Left colon (tissue), 2 donors: ENCODE measurements at regions not wholly inside any gene's neighbourhood (a gene's known extent, or its start where the extent isn't known, plus 50 kb on each side); places are given as distances from the start of the nearest gene placed in this dataset.

Source experiments
- ATAC-seq: fragments of 200-7000 bp; cut with Tn5 transposase; one replicate; pipeline ENCODE4 v1.9.1; 2020; ENCODE audit warnings: mild to moderate bottlenecking, moderate library complexity
- DNase-seq, 2 donors: peaks; one replicate each; pipeline ENCODE4 v3.0.0-alpha.2; 2020
- intact Hi-C, 2 donors: fragments of 100-400 bp; cut with DNase I in 1 of 2; cut with micrococcal nuclease in 1 of 2; formaldehyde crosslinking; loops; one replicate each; pipeline versions ENCODE4 v1.11.2 to v1.14.0; 2022; cut with DNase I, micrococcal nuclease
- donor health status: DM: no; HTN: no; CAD: no.
- donor health status: DM: yes; HTN: yes; CAD: no.

DNA sequence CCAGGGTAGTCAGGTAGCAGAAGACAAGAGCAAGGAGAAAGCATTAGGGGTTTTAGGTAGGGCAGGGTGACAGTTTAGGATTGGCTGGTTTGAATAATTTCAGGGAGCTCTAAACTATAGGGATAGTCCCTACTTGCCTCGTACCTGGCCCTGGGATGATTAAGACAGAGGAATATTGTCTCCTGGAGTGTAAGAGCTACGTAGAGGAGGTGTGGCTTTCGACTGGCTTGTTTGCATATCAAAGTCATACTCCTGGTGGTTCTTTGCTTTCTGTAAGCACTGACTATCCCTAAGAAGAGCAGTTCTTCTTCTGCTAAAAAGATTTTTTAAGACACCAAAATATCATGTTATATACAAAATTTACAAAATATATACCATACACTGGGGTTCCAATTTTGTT, 1867.4 kb downstream of the SUCLG1 start:
- intact Hi-C loops: no loop called here
- DNase-seq: no peak
- ATAC-seq: no peak

DNA sequence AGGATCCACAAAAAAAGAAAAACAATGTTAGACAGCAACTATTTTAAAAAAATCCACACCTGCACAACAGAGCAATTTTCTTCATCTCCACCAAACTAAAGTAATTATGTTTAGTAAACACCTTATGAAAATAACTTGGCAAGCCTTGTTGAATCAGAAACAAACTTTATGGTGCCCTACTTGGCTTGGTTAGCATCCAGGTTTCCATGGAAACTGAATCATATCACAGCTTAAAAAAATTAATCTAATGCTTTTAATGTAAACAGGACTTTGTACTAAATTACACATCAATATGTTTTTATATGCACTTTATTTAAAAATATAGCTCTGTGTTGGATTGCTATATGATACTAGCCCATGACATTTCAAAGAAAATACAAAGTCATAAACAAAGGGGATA, 1882.4 kb downstream of the SUCLG1 start:
- no peak for ATAC-seq
- DNase-seq: no peak
- intact Hi-C loops: no loop called here

GRCh38 chr2:82539280-82539621, 1919.8 kb downstream of the SUCLG1 start:
- ATAC-seq: no peak
- no peak for DNase-seq
- intact Hi-C loops: no loop called here

DNA sequence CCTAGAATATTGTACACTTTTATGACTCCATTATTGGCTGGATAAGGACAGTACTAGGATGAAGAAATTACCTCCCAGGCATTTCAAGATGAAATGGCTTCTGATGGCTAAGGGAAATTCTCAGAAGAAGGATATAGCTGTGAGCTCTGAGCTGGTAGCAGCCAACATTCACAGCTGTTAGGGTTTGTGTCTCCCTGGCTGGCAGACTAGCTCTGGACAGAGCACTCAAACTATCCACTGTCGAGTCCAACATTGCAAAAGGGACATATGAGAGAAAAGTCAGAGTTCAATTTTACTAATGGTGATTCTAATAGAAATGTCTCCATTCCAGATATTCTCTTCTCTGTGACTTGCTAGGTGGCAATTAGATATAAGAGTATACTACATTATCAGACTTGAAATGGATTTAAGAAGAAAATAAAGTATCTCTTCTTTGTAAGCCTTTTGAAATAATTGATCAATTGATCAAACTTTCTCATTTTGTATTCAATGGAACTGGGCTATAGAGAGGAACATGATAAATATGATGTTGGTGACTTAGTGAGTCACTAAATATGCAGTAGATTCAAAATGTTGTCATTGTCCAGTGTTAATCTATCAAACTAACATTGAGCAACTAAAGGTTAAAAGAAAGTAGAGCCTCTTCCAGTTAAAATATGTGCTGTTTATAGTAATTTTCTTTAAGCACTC, 1920.3 kb downstream of the SUCLG1 start:
- intact Hi-C loops: no loop called here
- no peak for DNase-seq
- no peak for ATAC-seq

DNA sequence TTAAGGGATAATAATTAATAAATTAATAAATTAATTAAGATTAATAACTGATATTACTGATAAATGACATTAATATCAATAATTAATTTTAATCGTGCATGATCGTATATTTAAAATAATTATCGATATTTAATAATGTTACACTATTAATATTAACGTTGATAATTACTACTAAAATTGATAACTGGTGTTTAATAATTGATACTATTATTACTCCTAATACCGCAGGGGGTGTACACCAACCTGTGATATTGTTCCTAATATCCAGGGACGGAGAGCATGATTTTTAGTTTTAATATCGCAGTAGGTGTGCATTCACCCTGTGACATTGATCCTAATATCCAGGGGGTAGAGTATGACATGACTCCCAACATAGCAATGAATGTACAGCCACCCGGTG, 1930.8 kb downstream of the SUCLG1 start:
- no peak for DNase-seq
- no peak for ATAC-seq
- intact Hi-C loops: no loop called here

- intact Hi-C loops: no loop called here
- no peak for ATAC-seq
- DNase-seq: no peak
Measured at GRCh38 chr2:82527124-82527523, 1932.0 kb downstream of the SUCLG1 start.

- no peak for DNase-seq
- intact Hi-C loops: no loop called here
- no peak for ATAC-seq
Measured at GRCh38 chr2:82526277-82526676, 1932.8 kb downstream of the SUCLG1 start.

- DNase-seq (no peak), ATAC-seq (no peak)
- intact Hi-C loops: no loop called here
Measured at GRCh38 chr2:82525744-82526143, 1933.3 kb downstream of the SUCLG1 start.

- ATAC-seq (no peak), DNase-seq (no peak)
- intact Hi-C loops: no loop called here
Measured at GRCh38 chr2:82524826-82525225, 1934.3 kb downstream of the SUCLG1 start.

GRCh38 chr2:82511894-82512293, 1947.2 kb downstream of the SUCLG1 start:
- intact Hi-C loops: no loop called here
- ATAC-seq (no peak), DNase-seq (no peak)

GRCh38 chr2:82508702-82509101, 1950.4 kb downstream of the SUCLG1 start:
- intact Hi-C loops: no loop called here
- ATAC-seq (no peak), DNase-seq (no peak)

GRCh38 chr2:82507657-82508056, 1951.4 kb downstream of the SUCLG1 start:
- intact Hi-C loops: no loop called here
- no peak for ATAC-seq
- DNase-seq: no peak

DNA sequence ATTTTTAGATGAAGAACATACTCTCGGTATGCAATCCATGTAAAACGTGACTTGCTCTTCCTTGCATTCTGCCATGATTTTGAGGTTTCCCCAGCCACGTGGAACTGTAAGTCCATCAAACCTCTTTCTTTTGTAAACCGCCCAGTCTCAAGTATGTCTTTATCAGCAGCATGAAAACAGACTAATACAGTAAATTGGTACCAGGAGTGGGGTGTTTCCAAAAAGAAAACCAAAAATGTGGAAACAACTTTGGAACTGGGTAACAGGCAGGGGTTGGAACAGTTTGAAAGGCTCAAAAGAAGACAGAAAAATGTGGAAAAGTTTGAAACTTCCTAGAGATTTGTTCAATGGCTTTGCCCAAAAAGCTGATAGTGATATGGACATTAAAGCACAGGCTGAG, 1957.9 kb downstream of the SUCLG1 start:
- intact Hi-C loops: no loop called here
- DNase-seq (no peak), ATAC-seq (no peak)

DNA sequence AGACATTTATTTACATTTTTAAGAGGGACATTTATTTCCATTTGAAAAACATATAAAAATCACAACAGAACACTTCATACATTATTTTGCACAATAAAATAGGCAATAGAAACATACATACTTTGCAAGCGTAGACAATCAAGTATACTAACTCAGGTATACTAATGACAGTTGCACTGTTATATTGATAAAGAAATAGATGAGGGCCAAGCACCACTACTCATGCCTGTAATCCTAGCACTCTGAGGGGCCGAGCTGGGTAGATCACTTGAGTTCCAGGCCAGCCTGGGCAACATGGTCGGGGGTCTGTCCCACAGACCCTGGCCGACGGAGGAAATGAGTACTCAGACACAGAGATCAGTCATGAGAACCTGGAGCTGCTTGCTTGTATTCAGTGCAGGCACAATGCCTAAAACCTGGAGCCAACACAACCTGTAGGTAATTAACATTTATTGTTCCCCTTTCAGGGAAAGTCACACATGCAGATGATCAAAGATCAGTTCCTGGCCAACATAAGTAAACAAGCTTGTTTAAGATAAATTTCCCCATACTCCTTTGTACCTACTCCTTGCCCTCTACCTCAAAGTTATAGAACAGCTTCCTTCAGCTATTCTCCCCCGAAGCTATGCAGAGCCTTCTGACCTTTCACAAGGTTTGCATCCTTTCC, 1960.2 kb downstream of the SUCLG1 start:
- ATAC-seq (peak; percentile 98), DNase-seq (peak; percentile 19 to 47)
- intact Hi-C loops: no loop called here

GRCh38 chr2:82494739-82495138, 1964.3 kb downstream of the SUCLG1 start:
- no peak for ATAC-seq
- no peak for DNase-seq
- intact Hi-C loops: no loop called here

DNA sequence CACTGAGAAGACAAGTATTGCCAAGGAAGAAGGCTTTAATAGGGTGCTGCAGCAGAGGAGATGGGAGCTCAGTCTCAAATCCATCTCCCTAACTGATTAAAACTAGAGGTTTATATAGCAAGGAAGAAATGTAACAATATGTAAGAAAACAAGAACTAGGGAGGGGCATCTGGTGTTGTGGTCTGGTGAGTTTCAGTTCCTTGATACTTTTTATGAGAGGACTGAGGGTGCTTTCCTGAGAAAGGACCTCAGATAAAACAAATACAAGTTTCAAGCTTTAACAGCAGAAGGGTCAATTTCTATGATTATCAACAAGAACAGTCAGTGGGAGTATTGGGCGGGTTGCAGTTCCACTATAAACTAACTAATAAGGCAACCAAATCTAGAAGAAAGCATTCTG, 1967.5 kb downstream of the SUCLG1 start:
- no peak for ATAC-seq

DNA sequence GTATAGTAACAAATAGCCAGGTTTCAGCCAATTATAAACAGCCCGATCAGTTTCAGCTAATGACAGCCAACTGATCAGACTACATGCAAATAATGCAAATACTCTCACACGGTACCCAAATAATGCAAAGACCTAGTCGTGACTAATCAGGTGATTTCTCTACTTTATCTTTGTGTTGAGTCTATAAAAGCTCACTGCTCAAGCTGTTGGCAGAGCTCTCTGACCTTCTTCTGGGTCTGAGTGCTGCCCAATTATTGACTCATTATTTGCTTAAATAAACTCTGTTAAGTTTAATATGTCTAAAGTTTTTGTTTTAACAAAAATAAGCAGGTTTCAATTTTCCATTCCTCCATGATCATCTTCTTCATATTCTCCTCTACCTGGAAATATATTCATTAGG, 1971.7 kb downstream of the SUCLG1 start:
- intact Hi-C loops: no loop called here
- no peak for ATAC-seq

More for the DNA sequence above, 1967.5 kb downstream of the SUCLG1 start:
- no peak for DNase-seq
- intact Hi-C loops: no loop called here

GRCh38 chr2:82485701-82486100, 1973.4 kb downstream of the SUCLG1 start:
- intact Hi-C loops: no loop called here
- ATAC-seq: no peak

More for the DNA sequence above, 1971.7 kb downstream of the SUCLG1 start:
- DNase-seq: no peak

GRCh38 chr2:82481207-82481606, 1977.9 kb downstream of the SUCLG1 start:
- intact Hi-C loops: no loop called here
- DNase-seq (no peak), ATAC-seq (no peak)

More at GRCh38 chr2:82485701-82486100, 1973.4 kb downstream of the SUCLG1 start:
- DNase-seq: no peak

- peak; percentile 99 for ATAC-seq
- intact Hi-C loops: no loop called here
- peak; percentile 44 to 51 for DNase-seq
Measured at GRCh38 chr2:82478641-82479040, 1980.4 kb downstream of the SUCLG1 start.

- intact Hi-C loops: no loop called here
- DNase-seq (no peak), ATAC-seq (no peak)
Measured at GRCh38 chr2:82476094-82476493, 1983.0 kb downstream of the SUCLG1 start.
